ENCODE measurements at regions not wholly inside any gene's neighbourhood (a gene's known extent, or its start where the extent isn't known, plus 50 kb on each side); places are given as distances from the start of the nearest gene placed in this dataset.

DNA sequence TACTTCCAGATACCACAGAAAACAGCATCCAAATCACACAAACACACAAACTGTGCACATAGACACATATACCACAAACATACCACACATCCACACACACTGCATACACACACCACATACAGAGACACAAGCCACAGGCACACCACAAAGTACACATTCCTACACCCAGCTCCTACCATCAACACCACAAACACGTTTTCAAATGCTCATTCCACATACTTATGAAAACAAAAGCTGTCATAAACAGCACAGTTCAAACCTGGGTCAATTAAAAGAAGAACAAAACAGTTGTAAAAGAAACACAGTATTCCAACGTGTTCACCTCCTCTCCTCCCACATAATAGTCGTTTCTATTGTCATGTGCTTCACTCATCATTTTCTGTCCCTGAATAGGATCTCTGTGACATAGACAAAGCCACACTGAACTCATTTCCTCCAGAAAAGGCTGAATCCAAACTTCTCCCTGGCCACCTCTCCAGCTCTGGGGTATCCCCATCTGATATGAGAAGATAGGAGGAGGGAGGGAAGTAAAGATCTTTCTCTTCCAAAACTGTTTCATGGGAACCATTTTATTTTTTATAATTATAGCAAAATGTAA is 89.2 kb downstream of the CXCL12 start:
- TF ChIP-seq, protein P1, sequence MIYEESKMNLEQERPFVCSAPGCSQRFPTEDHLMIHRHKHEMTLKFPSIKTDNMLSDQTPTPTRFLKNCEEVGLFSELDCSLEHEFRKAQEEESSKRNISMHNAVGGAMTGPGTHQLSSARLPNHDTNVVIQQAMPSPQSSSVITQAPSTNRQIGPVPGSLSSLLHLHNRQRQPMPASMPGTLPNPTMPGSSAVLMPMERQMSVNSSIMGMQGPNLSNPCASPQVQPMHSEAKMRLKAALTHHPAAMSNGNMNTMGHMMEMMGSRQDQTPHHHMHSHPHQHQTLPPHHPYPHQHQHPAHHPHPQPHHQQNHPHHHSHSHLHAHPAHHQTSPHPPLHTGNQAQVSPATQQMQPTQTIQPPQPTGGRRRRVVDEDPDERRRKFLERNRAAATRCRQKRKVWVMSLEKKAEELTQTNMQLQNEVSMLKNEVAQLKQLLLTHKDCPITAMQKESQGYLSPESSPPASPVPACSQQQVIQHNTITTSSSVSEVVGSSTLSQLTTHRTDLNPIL (CRISPR knock-in tag; IDR thresholded peaks at IDR 0.05; ENCODE audit: low read depth), result no peak
- TF ChIP-seq, protein P2, sequence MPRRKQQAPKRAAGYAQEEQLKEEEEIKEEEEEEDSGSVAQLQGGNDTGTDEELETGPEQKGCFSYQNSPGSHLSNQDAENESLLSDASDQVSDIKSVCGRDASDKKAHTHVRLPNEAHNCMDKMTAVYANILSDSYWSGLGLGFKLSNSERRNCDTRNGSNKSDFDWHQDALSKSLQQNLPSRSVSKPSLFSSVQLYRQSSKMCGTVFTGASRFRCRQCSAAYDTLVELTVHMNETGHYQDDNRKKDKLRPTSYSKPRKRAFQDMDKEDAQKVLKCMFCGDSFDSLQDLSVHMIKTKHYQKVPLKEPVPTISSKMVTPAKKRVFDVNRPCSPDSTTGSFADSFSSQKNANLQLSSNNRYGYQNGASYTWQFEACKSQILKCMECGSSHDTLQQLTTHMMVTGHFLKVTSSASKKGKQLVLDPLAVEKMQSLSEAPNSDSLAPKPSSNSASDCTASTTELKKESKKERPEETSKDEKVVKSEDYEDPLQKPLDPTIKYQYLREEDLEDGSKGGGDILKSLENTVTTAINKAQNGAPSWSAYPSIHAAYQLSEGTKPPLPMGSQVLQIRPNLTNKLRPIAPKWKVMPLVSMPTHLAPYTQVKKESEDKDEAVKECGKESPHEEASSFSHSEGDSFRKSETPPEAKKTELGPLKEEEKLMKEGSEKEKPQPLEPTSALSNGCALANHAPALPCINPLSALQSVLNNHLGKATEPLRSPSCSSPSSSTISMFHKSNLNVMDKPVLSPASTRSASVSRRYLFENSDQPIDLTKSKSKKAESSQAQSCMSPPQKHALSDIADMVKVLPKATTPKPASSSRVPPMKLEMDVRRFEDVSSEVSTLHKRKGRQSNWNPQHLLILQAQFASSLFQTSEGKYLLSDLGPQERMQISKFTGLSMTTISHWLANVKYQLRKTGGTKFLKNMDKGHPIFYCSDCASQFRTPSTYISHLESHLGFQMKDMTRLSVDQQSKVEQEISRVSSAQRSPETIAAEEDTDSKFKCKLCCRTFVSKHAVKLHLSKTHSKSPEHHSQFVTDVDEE (CRISPR knock-in tag; IDR thresholded peaks at IDR 0.05), result no peak
- TF ChIP-seq ZNF70 (CRISPR knock-in tag; IDR thresholded peaks at IDR 0.05) (no peak), PPARA (CRISPR knock-in tag; IDR thresholded peaks at IDR 0.05; ENCODE audit: borderline replicate concordance) (no peak), TOX (CRISPR knock-in tag; IDR thresholded peaks at IDR 0.05; ENCODE audit: borderline replicate concordance) (no peak), ARNTL (CRISPR knock-in tag; IDR thresholded peaks at IDR 0.05; ENCODE audit: borderline replicate concordance, low read depth) (no peak), ZNF8 (CRISPR knock-in tag; IDR thresholded peaks at IDR 0.05) (no peak), RARB (CRISPR knock-in tag; IDR thresholded peaks at IDR 0.05) (no peak), ZFP3 (CRISPR knock-in tag; IDR thresholded peaks at IDR 0.05) (no peak), CSDC2 (CRISPR knock-in tag; IDR thresholded peaks at IDR 0.05) (no peak)
- TF ChIP-seq, protein P3, sequence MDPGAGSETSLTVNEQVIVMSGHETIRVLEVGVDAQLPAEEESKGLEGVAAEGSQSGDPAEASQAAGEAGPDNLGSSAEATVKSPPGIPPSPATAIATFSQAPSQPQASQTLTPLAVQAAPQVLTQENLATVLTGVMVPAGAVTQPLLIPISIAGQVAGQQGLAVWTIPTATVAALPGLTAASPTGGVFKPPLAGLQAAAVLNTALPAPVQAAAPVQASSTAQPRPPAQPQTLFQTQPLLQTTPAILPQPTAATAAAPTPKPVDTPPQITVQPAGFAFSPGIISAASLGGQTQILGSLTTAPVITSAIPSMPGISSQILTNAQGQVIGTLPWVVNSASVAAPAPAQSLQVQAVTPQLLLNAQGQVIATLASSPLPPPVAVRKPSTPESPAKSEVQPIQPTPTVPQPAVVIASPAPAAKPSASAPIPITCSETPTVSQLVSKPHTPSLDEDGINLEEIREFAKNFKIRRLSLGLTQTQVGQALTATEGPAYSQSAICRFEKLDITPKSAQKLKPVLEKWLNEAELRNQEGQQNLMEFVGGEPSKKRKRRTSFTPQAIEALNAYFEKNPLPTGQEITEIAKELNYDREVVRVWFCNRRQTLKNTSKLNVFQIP (CRISPR knock-in tag; IDR thresholded peaks at IDR 0.05; ENCODE audit: borderline replicate concordance, low read depth), result no peak

Measured in SK-N-SH treated with all-trans-retinoic acid at 6 μM for 48 hours (cell line).